Small intestine (tissue), 7 donors: ENCODE measurements at regions not wholly inside any gene's neighbourhood (a gene's known extent, or its start where the extent isn't known, plus 50 kb on each side); places are given as distances from the start of the nearest gene placed in this dataset.

Experiments used
- DNase-seq, 2 donors: peaks; one replicate each; pipeline versions ENCODE4 v3.0.0 to v3.0.0-alpha.2; 2013
- FAIRE-seq: peaks from 2 replicates; lab custom pipeline; 2012; peaks lifted over from hg19 to GRCh38; lab: Jason Lieb, UNC
- H3K27ac ChIP-seq, 3 donors: one replicate each; pipeline ENCODE4 v1.5.1; 2013; ENCODE audit warnings: low read length in 2 of 3, mild to moderate bottlenecking in 2 of 3, control low read depth in 1 of 3, inconsistent platforms in 1 of 3, low read depth in 1 of 3, moderate library complexity in 1 of 3
- H3K27me3 ChIP-seq, 3 donors: one replicate each; pipeline ENCODE4 v1.6.1; 2013; ENCODE audit warnings: low read length in 3 of 3, inconsistent platforms in 1 of 3; ENCODE audit not compliant: control insufficient read depth in 3 of 3, insufficient read depth in 3 of 3
- H3K36me3 ChIP-seq, 3 donors: one replicate each; pipeline ENCODE4 v1.6.1; 2013; ENCODE audit warnings: low read length in 3 of 3, inconsistent platforms in 1 of 3, low read depth in 1 of 3, mild to moderate bottlenecking in 1 of 3, moderate library complexity in 1 of 3; ENCODE audit not compliant: control insufficient read depth in 3 of 3, insufficient read depth in 2 of 3
- H3K4me1 ChIP-seq, 3 donors: one replicate each; pipeline ENCODE4 v1.6.1; 2013; ENCODE audit warnings: low read length in 2 of 3, inconsistent platforms in 1 of 3, low read depth in 1 of 3, mild to moderate bottlenecking in 1 of 3, moderate library complexity in 1 of 3; ENCODE audit not compliant: control insufficient read depth in 3 of 3, insufficient read depth in 2 of 3
- H3K4me3 ChIP-seq, 3 donors: one replicate each; pipeline ENCODE4 v1.5.1; 2013; ENCODE audit warnings: low read length in 3 of 3, control low read depth in 1 of 3, inconsistent platforms in 1 of 3, low read depth in 1 of 3, mild to moderate bottlenecking in 1 of 3, moderate library complexity in 1 of 3
- H3K9me3 ChIP-seq, 2 donors: one replicate each; pipeline ENCODE4 v1.6.1; 2013; ENCODE audit warnings: low read depth in 1 of 2, low read length in 1 of 2; ENCODE audit not compliant: control insufficient read depth in 2 of 2, insufficient read depth in 1 of 2
- WGBS, 3 donors: extraction: QIAGEN DNeasy Blood & Tissue Kit; methylation state at CpG; one replicate each; pipeline ENCODE4 v1.1.7; 2013; 5-methylcytosine and 5-hydroxymethylcytosine counted together
- donor health status: healthy with polysubstance abuse.
- donor health status: control.
- donor health status: control.
- donor health status: Bipolar disorder and iron deficiency.
- donor health status: healthy.

GRCh38 chr5:10921160-10921559 lies 160.1 kb upstream of the DAP start:
- no peak for FAIRE-seq
- 86 to 88% (median 86%) methylated on average over 3 of the region's 3 CpGs for WGBS, 3 donors
- H3K9me3 ChIP-seq, result no peaks in the 10 kb centered on the region

GRCh38 chr5:10920400-10920799 lies 159.4 kb upstream of the DAP start:
- peaks cover 0 to 2% (median 0%) of the 10 kb centered on the region in 3 donors for H3K27me3 ChIP-seq
- H3K4me3 ChIP-seq, result no peak overlapping the region
- H3K4me1 ChIP-seq, result no peaks in the 10 kb centered on the region
- FAIRE-seq, result no peak
- H3K27ac ChIP-seq, result no peak overlapping the region
- no peak for DNase-seq
- H3K36me3 ChIP-seq, result no peaks in the 10 kb centered on the region
- 86 to 90% (median 86%) methylated on average over 2 of the region's 2 CpGs for WGBS, 3 donors
- H3K9me3 ChIP-seq, result no peaks in the 10 kb centered on the region

More at GRCh38 chr5:10921160-10921559, 160.1 kb upstream of the DAP start:
- H3K4me1 ChIP-seq, result no peaks in the 10 kb centered on the region
- H3K4me3 ChIP-seq, result no peak overlapping the region
- H3K27me3 ChIP-seq, result no peaks in the 10 kb centered on the region
- no peaks in the 10 kb centered on the region for H3K36me3 ChIP-seq
- DNase-seq, result no peak
- H3K27ac ChIP-seq, result no peak overlapping the region

GRCh38 chr5:10914741-10915480 lies 153.9 kb upstream of the DAP start:
- no peaks in the 10 kb centered on the region for H3K4me1 ChIP-seq
- H3K27ac ChIP-seq, result no peak overlapping the region
- H3K4me3 ChIP-seq, result no peak overlapping the region
- peaks cover 0 to 2% (median 0%) of the 10 kb centered on the region in 3 donors for H3K27me3 ChIP-seq
- FAIRE-seq, result no peak
- H3K36me3 ChIP-seq, result no peaks in the 10 kb centered on the region
- no peaks in the 10 kb centered on the region for H3K9me3 ChIP-seq
- no peak for DNase-seq
- WGBS, 3 donors, result 83 to 84% (median 83%) methylated on average over 9 of the region's 9 CpGs

GRCh38 chr5:10913841-10914240 lies 152.8 kb upstream of the DAP start:
- FAIRE-seq, result no peak
- no peaks in the 10 kb centered on the region for H3K36me3 ChIP-seq
- H3K27me3 ChIP-seq, result peaks cover 0 to 2% (median 0%) of the 10 kb centered on the region in 3 donors
- H3K27ac ChIP-seq, result no peak overlapping the region
- H3K4me3 ChIP-seq, result no peak overlapping the region
- DNase-seq, result peak; percentile 4 to 25
- H3K9me3 ChIP-seq, result no peaks in the 10 kb centered on the region
- no peaks in the 10 kb centered on the region for H3K4me1 ChIP-seq
- 6 to 18% (median 7%) methylated on average over 5 of the region's 5 CpGs for WGBS, 3 donors

DNA sequence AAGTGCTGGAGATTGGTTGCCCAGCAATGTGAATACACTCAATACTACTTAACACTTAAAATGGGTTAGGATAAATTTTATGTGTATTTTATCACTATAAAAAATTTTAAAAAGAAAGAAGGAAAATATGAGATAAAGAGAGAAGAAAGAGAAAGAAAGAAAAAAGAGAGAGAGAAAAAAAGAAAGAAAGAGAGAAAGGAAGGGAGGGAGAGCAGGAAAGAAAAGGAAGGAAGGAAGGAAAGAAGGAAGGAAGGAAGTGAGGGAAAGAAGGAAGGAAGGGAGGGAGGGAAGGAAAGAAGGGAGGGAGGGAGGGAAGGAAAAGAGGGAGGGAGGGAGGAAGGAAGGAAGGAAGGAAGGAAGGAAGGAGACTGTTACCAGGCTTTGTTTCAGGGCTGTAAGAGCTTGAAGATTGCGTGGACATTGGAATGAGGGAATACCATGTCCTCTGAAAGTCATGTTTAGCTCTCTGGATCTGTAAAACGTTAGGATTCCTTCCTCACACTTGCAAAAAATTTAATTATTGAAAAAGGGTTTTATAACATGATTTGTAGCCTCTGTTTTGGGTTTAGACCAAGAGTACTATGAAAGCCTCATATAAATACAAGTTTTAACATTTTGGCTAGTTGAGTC lies 152.3 kb upstream of the DAP start:
- FAIRE-seq (no peak), DNase-seq (no peak)
- Histone ChIP-seq H3K36me3 (no peaks in the 10 kb centered on the region), H3K4me3 (no peak overlapping the region), H3K27ac (no peak overlapping the region), H3K4me1 (no peaks in the 10 kb centered on the region), H3K27me3 (peaks cover 0 to 2% (median 0%) of the 10 kb centered on the region in 3 donors), H3K9me3 (no peaks in the 10 kb centered on the region)
- WGBS, 3 donors, result 23 to 46% (median 28%) methylated on average over 2 of the region's 2 CpGs

GRCh38 chr5:10912435-10912834 lies 151.4 kb upstream of the DAP start:
- H3K27ac ChIP-seq, result no peak overlapping the region
- DNase-seq (no peak), FAIRE-seq (no peak)
- peaks cover 0 to 2% (median 0%) of the 10 kb centered on the region in 3 donors for H3K27me3 ChIP-seq
- no peak overlapping the region for H3K4me3 ChIP-seq
- 83 to 88% (median 88%) methylated on average over 2 of the region's 2 CpGs for WGBS, 3 donors
- H3K4me1 ChIP-seq, result no peaks in the 10 kb centered on the region
- H3K9me3 ChIP-seq, result no peaks in the 10 kb centered on the region
- no peaks in the 10 kb centered on the region for H3K36me3 ChIP-seq

DNA sequence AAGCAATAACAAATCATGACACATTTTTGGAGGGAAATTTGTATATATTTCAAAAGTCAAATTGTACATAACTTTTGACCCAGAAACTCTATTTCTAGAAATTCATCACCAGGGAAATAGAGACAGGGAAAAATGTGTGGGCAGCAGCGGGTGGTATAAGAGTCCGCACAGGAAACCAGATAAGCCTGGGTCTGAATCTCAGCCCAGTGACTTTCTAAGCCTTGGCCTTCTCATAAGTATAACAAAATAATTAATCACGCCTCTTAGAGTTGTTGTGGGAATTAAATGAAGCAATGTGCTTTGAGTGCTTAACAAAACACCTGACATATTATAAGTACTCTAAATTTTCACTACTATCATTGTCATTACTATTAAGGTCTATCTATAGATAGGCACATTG lies 149.2 kb upstream of the DAP start:
- no peak for DNase-seq
- no peak for FAIRE-seq
- Histone ChIP-seq H3K27ac (no peak overlapping the region), H3K9me3 (no peaks in the 10 kb centered on the region), H3K4me3 (no peak overlapping the region), H3K4me1 (no peaks in the 10 kb centered on the region), H3K36me3 (no peaks in the 10 kb centered on the region), H3K27me3 (peaks cover 0 to 2% (median 0%) of the 10 kb centered on the region in 3 donors)
- WGBS, 3 donors, result 82 to 95% (median 94%) methylated on average over 3 of the region's 3 CpGs

GRCh38 chr5:10904862-10905432 lies 143.9 kb upstream of the DAP start:
- H3K4me3 ChIP-seq, result no peak overlapping the region
- no peak for DNase-seq
- WGBS, 3 donors, result 52 to 61% (median 56%) methylated on average over 3 of the region's 3 CpGs
- H3K9me3 ChIP-seq, result no peaks in the 10 kb centered on the region
- FAIRE-seq, result no peak
- H3K4me1 ChIP-seq, result no peaks in the 10 kb centered on the region
- H3K27me3 ChIP-seq, result peaks cover 0 to 2% (median 0%) of the 10 kb centered on the region in 3 donors
- no peaks in the 10 kb centered on the region for H3K36me3 ChIP-seq
- H3K27ac ChIP-seq, result no peak overlapping the region
